OCI-LY3 (cell line): ENCODE measurements at regions not wholly inside any gene's neighbourhood (a gene's known extent, or its start where the extent isn't known, plus 50 kb on each side); places are given as distances from the start of the nearest gene placed in this dataset.
"Not testable (repeated sequence)": the region's sequence is repeated elsewhere in the genome, so short reads cannot be mapped to it uniquely, and the experiment has no call there.

Experiments used
- H2AFZ ChIP-seq: fragments of 200-600, 300-600 bp; shearing (Covaris generic); 2 replicates; pipeline ENCODE4 v1.6.0; 2014; ENCODE audit warnings: antibody characterized with exemption, low read depth, low read length
- H3K27ac ChIP-seq: fragments of 200-600, 300-600 bp; sonication (generic); 2 replicates; pipeline ENCODE4 v1.5.1; 2014; ENCODE audit warnings: mild to moderate bottlenecking, low read length, moderate library complexity, mixed read lengths
- H3K27me3 ChIP-seq: fragments of 200-600, 300-600 bp; sonication (generic); 2 replicates; pipeline ENCODE4 v1.6.1; 2014; ENCODE audit warnings: low read depth, low read length, mixed read lengths
- H3K36me3 ChIP-seq: fragments of 200-600, 300-600 bp; sonication (generic); replicated peaks from 2 replicates; pipeline ENCODE3; 2014; ENCODE audit warnings: low read depth, low read length, mixed read lengths
- H3K4me1 ChIP-seq: fragments of 300-600, 200-600 bp; sonication (generic); 2 replicates; pipeline ENCODE4 v1.6.1; 2014; ENCODE audit warnings: low read length, mixed read lengths
- H3K4me2 ChIP-seq: fragments of 200-600, 300-600 bp; sonication (generic); 2 replicates; pipeline ENCODE4 v1.6.1; 2014; ENCODE audit warnings: low read length, mixed read lengths
- H3K4me3 ChIP-seq: fragments of 300-600, 200-600 bp; sonication (generic); 2 replicates; pipeline ENCODE4 v1.5.1; 2014; ENCODE audit warnings: antibody characterized with exemption, mild to moderate bottlenecking, low read length, moderate library complexity
- H3K79me2 ChIP-seq: fragments of 300-600, 200-600 bp; shearing (Covaris generic); 2 replicates; pipeline ENCODE4 v1.6.1; 2014; ENCODE audit warnings: mild to moderate bottlenecking, low read length, mixed read lengths
- H3K9ac ChIP-seq: fragments of 300-600, 200-600 bp; shearing (Covaris generic); 2 replicates; pipeline ENCODE4 v1.6.0; 2014; ENCODE audit warnings: mild to moderate bottlenecking, low read length, moderate library complexity
- H3K9me3 ChIP-seq: fragments of 200-600, 300-600 bp; shearing (Covaris generic); 2 replicates; pipeline ENCODE4 v1.6.1; 2014; ENCODE audit warnings: low read length, mixed read lengths; ENCODE audit not compliant: insufficient read depth
- H4K20me1 ChIP-seq: fragments of 200-600, 300-600 bp; sonication (generic); 2 replicates; pipeline ENCODE4 v1.6.1; 2016; ENCODE audit warnings: low read length, mixed read lengths; ENCODE audit not compliant: insufficient read depth
- EZH2phosphoT487 ChIP-seq: fragments of 200-600 bp; shearing (Covaris generic); IDR thresholded peaks from 2 replicates; pipeline ENCODE4 v1.6.1; 2018; ENCODE audit warnings: antibody characterized with exemption, mixed run types, low read depth
- TF ChIP-seq, protein P1 (sequence below): fragments of 200-600, 300-600 bp; sonication (generic); IDR thresholded peaks from 2 replicates; pipeline ENCODE4 v1.5.1; 2014; ENCODE audit warnings: antibody characterized with exemption, low read length, low read depth

DNA sequence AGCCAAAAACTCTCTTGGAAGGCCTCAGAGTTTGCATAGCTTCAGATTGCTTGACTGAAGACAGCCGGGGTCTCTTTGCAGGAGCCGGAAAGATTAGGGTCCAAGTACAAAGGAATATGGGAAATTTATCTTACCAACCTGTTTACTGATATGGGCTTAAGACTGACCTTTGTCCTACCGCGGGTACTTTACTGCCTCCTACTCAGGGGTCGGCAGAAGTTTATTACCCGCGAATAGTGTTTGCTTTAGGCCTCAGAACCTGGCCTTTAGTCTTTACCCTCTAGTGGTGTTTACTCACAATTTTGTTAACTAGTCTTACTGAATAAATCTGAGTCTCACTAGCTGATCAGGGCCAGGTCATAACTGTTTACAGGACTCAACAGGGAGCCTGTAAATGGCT is 765.4 kb upstream of the SPRY2 start:
- Histone ChIP-seq H3K4me2 (no peak overlapping the region), H3K27ac (no peak overlapping the region), H3K27me3 (no peaks in the 10 kb centered on the region), H3K4me1 (no peaks in the 10 kb centered on the region), H3K79me2 (no peaks in the 10 kb centered on the region), H3K36me3 (no peaks in the 10 kb centered on the region), H3K4me3 (no peak overlapping the region), H4K20me1 (no peaks in the 10 kb centered on the region), H3K9ac (no peak overlapping the region), H3K9me3 (no peaks in the 10 kb centered on the region), H2AFZ (no peak overlapping the region)
- TF ChIP-seq, protein P1, sequence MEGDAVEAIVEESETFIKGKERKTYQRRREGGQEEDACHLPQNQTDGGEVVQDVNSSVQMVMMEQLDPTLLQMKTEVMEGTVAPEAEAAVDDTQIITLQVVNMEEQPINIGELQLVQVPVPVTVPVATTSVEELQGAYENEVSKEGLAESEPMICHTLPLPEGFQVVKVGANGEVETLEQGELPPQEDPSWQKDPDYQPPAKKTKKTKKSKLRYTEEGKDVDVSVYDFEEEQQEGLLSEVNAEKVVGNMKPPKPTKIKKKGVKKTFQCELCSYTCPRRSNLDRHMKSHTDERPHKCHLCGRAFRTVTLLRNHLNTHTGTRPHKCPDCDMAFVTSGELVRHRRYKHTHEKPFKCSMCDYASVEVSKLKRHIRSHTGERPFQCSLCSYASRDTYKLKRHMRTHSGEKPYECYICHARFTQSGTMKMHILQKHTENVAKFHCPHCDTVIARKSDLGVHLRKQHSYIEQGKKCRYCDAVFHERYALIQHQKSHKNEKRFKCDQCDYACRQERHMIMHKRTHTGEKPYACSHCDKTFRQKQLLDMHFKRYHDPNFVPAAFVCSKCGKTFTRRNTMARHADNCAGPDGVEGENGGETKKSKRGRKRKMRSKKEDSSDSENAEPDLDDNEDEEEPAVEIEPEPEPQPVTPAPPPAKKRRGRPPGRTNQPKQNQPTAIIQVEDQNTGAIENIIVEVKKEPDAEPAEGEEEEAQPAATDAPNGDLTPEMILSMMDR = no peak
- TF ChIP-seq EZH2phosphoT487 = no peak

DNA sequence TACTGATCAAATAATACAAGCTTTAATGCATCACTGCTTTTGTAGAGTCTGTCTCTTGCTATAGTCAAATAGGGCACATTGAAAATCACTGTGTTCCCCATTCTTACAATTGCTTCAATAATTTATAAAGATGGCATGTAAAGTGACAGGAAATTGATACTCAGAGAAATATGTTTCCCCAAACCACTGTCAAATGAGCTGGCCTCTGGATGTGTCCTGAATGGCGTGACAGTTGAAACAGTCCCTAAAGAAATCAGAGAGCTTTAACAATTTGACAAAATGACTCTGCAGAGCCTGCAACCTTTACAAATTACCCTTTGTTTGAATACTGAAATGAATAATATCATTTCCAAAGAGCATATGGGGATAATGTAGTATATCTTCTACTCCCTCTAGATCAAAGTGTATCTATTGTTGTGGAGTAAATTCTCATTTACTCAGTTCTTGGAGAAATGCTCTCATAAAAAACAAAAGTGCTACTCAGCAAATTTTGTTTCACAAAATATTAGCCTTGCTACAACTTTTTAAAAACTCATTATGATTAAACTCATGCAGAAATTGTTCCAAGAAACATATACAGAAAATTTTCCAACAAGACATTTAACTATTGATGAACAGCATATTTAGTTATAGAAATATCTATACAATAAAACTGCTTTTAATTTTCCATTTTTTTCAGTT is 763.2 kb upstream of the SPRY2 start:
- Histone ChIP-seq H3K9me3 (0 out of 2 replicates have a peak, but pooled peaks cover 4% of the 10 kb centered on the region), H3K27ac (no peak overlapping the region), H3K27me3 (no peaks in the 10 kb centered on the region), H3K79me2 (no peaks in the 10 kb centered on the region), H3K9ac (no peak overlapping the region), H3K36me3 (no peaks in the 10 kb centered on the region), H3K4me1 (no peaks in the 10 kb centered on the region), H3K4me3 (no peak overlapping the region), H2AFZ (no peak overlapping the region), H4K20me1 (no peaks in the 10 kb centered on the region), H3K4me2 (no peak overlapping the region)
- no peak for TF ChIP-seq EZH2phosphoT487
- TF ChIP-seq, protein P1 = no peak

DNA sequence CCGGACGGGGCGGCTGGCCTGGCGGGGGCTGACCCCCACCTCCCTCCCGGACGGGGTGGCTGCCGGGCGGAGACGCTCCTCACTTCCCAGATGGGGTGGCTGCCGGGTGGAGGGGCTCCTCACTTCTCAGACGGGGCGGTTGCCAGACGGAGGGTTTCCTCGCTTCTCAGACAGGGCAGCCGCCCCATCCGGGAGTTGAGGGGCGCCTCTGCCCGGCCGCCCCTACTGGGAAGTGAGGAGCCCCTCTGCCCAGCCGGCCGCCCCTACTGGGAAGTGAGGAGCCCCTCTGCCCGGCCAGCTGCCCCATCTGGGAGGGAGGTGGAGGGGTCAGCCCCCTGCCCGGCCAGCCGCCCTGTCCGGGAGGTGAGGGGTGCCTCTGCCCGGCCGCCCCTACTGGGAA is 761.1 kb upstream of the SPRY2 start:
- not testable (repeated sequence) for H3K79me2 ChIP-seq, H3K4me2 ChIP-seq, H3K9me3 ChIP-seq, H3K27me3 ChIP-seq, H3K4me1 ChIP-seq, H4K20me1 ChIP-seq, H2AFZ ChIP-seq, H3K9ac ChIP-seq, H3K36me3 ChIP-seq, H3K27ac ChIP-seq, H3K4me3 ChIP-seq

DNA sequence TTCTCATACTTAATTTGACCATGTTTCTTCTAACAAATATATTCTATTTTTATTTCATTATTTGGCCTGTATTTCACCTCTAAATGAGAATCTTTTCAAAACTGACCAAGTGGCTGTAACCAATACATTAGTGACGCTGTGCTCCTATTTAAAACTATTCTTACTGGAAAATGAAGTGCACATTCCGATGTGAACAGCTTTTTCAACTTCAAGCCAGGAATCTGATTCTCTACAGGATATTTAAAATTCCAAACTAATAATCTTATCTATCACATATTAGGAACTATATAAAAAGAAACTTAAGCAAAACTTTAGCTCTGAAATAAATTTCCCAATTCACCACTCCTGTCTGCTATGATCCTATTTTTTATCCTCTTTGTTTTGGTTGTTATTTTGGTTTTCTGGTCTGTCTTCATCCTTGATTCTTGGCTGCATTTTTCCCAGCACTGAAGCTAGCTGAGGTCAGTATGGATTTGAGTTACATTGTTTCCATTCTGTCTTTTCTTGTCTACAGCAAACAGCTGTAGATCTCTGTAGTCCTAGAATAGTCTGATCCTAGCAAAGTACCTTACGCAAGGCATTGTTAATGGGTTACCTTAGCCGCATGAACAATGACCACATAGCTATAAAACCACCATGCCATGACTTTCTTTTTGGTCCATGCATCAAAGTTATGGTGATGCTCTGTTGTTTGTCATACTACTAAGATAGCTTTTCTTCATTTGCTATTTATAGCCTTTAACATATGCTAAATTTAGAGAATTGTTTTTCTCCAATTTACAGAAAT is 748.6 kb upstream of the SPRY2 start:
- no peak for TF ChIP-seq EZH2phosphoT487
- TF ChIP-seq, protein P1 = no peak
- Histone ChIP-seq H2AFZ (no peak overlapping the region), H3K27me3 (no peaks in the 10 kb centered on the region)

More for the DNA sequence above, 748.6 kb upstream of the SPRY2 start:
- Histone ChIP-seq H3K36me3 (no peaks in the 10 kb centered on the region), H3K27ac (no peak overlapping the region), H3K9me3 (no peaks in the 10 kb centered on the region), H3K79me2 (no peaks in the 10 kb centered on the region), H3K4me3 (no peak overlapping the region), H3K4me2 (no peak overlapping the region), H3K9ac (no peak overlapping the region), H4K20me1 (no peaks in the 10 kb centered on the region), H3K4me1 (no peaks in the 10 kb centered on the region)
